ENCODE measurements at regions not wholly inside any gene's neighbourhood (a gene's known extent, or its start where the extent isn't known, plus 50 kb on each side); places are given as distances from the start of the nearest gene placed in this dataset.

DNA sequence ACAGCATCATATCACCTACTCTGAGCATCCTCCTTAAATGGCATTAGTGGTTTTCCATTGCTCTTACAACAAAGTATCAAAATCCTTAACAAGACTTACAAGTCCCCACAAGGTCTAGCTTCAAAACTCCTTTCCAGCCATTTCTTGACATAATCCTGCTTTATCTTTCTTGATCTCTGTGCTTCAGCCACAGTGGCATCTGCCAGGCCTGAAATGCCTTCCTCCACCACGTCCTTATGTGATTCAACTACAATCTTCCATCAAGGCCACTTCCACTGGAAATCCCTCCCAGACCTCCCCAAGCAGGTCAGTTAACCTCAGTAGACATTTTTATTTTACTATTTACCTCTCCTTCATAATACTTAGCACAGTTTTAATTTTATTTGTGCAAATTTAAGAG lies 83.8 kb upstream of the CCDC150 start:
- H3K79me2 ChIP-seq (ENCODE audit: control insufficient read depth, insufficient read depth, low read length) = no peaks in the 10 kb centered on the region
- H3K36me3 ChIP-seq (ENCODE audit: control insufficient read depth in 2 of 2, extremely low read depth in 1 of 2, insufficient read depth in 2 of 2, low read length in 2 of 2) = no peaks in the 10 kb centered on the region
- TF ChIP-seq, protein P1, sequence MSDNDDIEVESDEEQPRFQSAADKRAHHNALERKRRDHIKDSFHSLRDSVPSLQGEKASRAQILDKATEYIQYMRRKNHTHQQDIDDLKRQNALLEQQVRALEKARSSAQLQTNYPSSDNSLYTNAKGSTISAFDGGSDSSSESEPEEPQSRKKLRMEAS (IDR thresholded peaks at IDR 0.05; ENCODE audit: insufficient read depth, insufficient read length) = no peak
- no peak for TF ChIP-seq FOS (IDR thresholded peaks at IDR 0.05; ENCODE audit: borderline replicate concordance, insufficient read depth, low read length)
- no peak for TF ChIP-seq POLR2A (IDR thresholded peaks at IDR 0.05; ENCODE audit: low read depth, low read length)
- no peak for TF ChIP-seq GATA2 (IDR thresholded peaks at IDR 0.05; ENCODE audit: insufficient read depth, insufficient read length, low read depth, low read length)
- TF ChIP-seq EZH2 (IDR thresholded peaks at IDR 0.05; ENCODE audit: borderline replicate concordance, low read depth, low read length, severe bottlenecking) = no peak
- TF ChIP-seq MYC (IDR thresholded peaks at IDR 0.05; ENCODE audit: low read depth, low read length) = no peak
- no peak for TF ChIP-seq JUN (IDR thresholded peaks at IDR 0.05; ENCODE audit: borderline replicate concordance, insufficient read depth, insufficient read length, low read depth)
- TF ChIP-seq POLR2AphosphoS5 (IDR thresholded peaks at IDR 0.05; ENCODE audit: insufficient read depth, low read depth, low read length) = no peak
- no peaks in the 10 kb centered on the region for H3K9me1 ChIP-seq (replicated peaks; ENCODE audit: control insufficient read depth, extremely low read depth, insufficient read depth, low read length)
- DNase-seq (ENCODE audit: low read depth, low spot score) (no peak), FAIRE-seq (no peak)
- H3K4me1 ChIP-seq (ENCODE audit: control insufficient read depth, extremely low read depth, insufficient read depth, low read length) = no peaks in the 10 kb centered on the region
- no peak overlapping the region for H3K4me3 ChIP-seq (replicated peaks in 1 of 3; ENCODE audit: insufficient read depth in 1 of 3, low read depth in 1 of 3, low read length in 3 of 3)
- no peaks in the 10 kb centered on the region for H3K9me3 ChIP-seq (replicated peaks; ENCODE audit: control insufficient read depth, insufficient read depth, low read length)
- H3K27ac ChIP-seq (ENCODE audit: insufficient read depth, low read depth, low read length) = no peak overlapping the region
- dilution Hi-C loops (cut with MboI; ENCODE audit: extremely low pct_ligation_motif_present, low sequenced_read_pairs) = no loop called here
- no peak overlapping the region for H3K9ac ChIP-seq (replicated peaks; ENCODE audit: extremely low read depth, insufficient read depth, low read length)
- POLR2A ChIA-PET = no interaction called here
- intact Hi-C loops (cut with micrococcal nuclease) = no loop called here
- no peak overlapping the region for H2AFZ ChIP-seq (ENCODE audit: low read depth, low read length)
- no peak overlapping the region for H3K4me2 ChIP-seq (ENCODE audit: insufficient read depth, low read length)
- CTCF ChIA-PET = no interaction called here
- H4K20me1 ChIP-seq (replicated peaks; ENCODE audit: control insufficient read depth, extremely low read depth, insufficient read depth, low read length) = no peaks in the 10 kb centered on the region
- H3K27me3 ChIP-seq (ENCODE audit: control insufficient read depth in 2 of 2, insufficient read depth in 2 of 2, low read length in 2 of 2) = peaks cover 3 to 21% of the 10 kb centered on the region in 2 experiments
- BruUV-seq (replicated peaks) = no TSS peak

DNA sequence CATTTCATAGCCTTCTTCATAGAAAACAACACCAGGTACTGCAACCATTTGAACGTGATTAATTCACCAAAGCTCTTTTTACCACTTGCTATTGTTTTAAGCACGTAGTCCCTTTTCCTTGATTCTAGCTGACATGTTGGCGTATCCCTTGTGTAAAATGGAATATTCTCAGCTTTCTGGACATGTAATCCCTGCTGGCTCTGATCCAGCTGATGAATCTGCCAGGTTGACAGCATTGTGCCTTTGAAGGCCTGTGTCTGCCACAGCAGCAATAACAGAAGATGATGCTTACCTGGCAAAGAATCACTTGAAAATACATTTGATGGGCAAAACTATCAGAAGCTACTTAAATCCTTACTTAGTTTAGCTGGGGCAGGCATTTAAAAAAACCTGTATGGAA lies 81.0 kb upstream of the CCDC150 start:
- dilution Hi-C loops (cut with MboI; ENCODE audit: extremely low pct_ligation_motif_present, low sequenced_read_pairs) = no loop called here
- no peak overlapping the region for H3K9ac ChIP-seq (replicated peaks; ENCODE audit: extremely low read depth, insufficient read depth, low read length)
- ChIA-PET CTCF (interaction anchor here (0.7 kb wide), 1 partner anchor 261 kb away, joined by 3 read pairs; no protein-coding TSS in a partner anchor), POLR2A (no interaction called here)
- no peak overlapping the region for H3K4me2 ChIP-seq (ENCODE audit: insufficient read depth, low read length)
- H3K36me3 ChIP-seq (ENCODE audit: control insufficient read depth in 2 of 2, extremely low read depth in 1 of 2, insufficient read depth in 2 of 2, low read length in 2 of 2) = no peaks in the 10 kb centered on the region
- peaks cover 5 to 9% of the 10 kb centered on the region in 2 experiments for H3K27me3 ChIP-seq (ENCODE audit: control insufficient read depth in 2 of 2, insufficient read depth in 2 of 2, low read length in 2 of 2)
- no peaks in the 10 kb centered on the region for H3K9me3 ChIP-seq (replicated peaks; ENCODE audit: control insufficient read depth, insufficient read depth, low read length)
- DNase-seq (ENCODE audit: low read depth, low spot score) (no peak), FAIRE-seq (no peak)
- no peak overlapping the region for H3K27ac ChIP-seq (ENCODE audit: insufficient read depth, low read depth, low read length)
- H3K79me2 ChIP-seq (ENCODE audit: control insufficient read depth, insufficient read depth, low read length) = no peaks in the 10 kb centered on the region
- no TSS peak for BruUV-seq (replicated peaks)
- TF ChIP-seq JUN (IDR thresholded peaks at IDR 0.05; ENCODE audit: borderline replicate concordance, insufficient read depth, insufficient read length, low read depth) = no peak
- TF ChIP-seq POLR2A (IDR thresholded peaks at IDR 0.05; ENCODE audit: low read depth, low read length) = no peak
- TF ChIP-seq POLR2AphosphoS5 (IDR thresholded peaks at IDR 0.05; ENCODE audit: insufficient read depth, low read depth, low read length) = no peak
- TF ChIP-seq, protein P1 (IDR thresholded peaks at IDR 0.05; ENCODE audit: insufficient read depth, insufficient read length) = no peak
- TF ChIP-seq, protein P2, sequence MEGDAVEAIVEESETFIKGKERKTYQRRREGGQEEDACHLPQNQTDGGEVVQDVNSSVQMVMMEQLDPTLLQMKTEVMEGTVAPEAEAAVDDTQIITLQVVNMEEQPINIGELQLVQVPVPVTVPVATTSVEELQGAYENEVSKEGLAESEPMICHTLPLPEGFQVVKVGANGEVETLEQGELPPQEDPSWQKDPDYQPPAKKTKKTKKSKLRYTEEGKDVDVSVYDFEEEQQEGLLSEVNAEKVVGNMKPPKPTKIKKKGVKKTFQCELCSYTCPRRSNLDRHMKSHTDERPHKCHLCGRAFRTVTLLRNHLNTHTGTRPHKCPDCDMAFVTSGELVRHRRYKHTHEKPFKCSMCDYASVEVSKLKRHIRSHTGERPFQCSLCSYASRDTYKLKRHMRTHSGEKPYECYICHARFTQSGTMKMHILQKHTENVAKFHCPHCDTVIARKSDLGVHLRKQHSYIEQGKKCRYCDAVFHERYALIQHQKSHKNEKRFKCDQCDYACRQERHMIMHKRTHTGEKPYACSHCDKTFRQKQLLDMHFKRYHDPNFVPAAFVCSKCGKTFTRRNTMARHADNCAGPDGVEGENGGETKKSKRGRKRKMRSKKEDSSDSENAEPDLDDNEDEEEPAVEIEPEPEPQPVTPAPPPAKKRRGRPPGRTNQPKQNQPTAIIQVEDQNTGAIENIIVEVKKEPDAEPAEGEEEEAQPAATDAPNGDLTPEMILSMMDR (IDR thresholded peaks at IDR 0.05; ENCODE audit: extremely low read depth in 1 of 2, insufficient read depth in 1 of 2, low read depth in 1 of 2, low read length in 2 of 2) = no peak
- no peak for TF ChIP-seq GATA2 (IDR thresholded peaks at IDR 0.05; ENCODE audit: insufficient read depth, insufficient read length, low read depth, low read length)
- intact Hi-C loops (cut with micrococcal nuclease) = no loop called here
- H3K9me1 ChIP-seq (replicated peaks; ENCODE audit: control insufficient read depth, extremely low read depth, insufficient read depth, low read length) = no peaks in the 10 kb centered on the region
- no peak overlapping the region for H3K4me3 ChIP-seq (replicated peaks in 1 of 3; ENCODE audit: insufficient read depth in 1 of 3, low read depth in 1 of 3, low read length in 3 of 3)
- no peaks in the 10 kb centered on the region for H3K4me1 ChIP-seq (ENCODE audit: control insufficient read depth, extremely low read depth, insufficient read depth, low read length)
- no peaks in the 10 kb centered on the region for H4K20me1 ChIP-seq (replicated peaks; ENCODE audit: control insufficient read depth, extremely low read depth, insufficient read depth, low read length)
- no peak overlapping the region for H2AFZ ChIP-seq (ENCODE audit: low read depth, low read length)

All from endothelial cell of umbilical vein (primary cell).